ENCODE measurements at regions not wholly inside any gene's neighbourhood (a gene's known extent, or its start where the extent isn't known, plus 50 kb on each side); places are given as distances from the start of the nearest gene placed in this dataset.

DNA sequence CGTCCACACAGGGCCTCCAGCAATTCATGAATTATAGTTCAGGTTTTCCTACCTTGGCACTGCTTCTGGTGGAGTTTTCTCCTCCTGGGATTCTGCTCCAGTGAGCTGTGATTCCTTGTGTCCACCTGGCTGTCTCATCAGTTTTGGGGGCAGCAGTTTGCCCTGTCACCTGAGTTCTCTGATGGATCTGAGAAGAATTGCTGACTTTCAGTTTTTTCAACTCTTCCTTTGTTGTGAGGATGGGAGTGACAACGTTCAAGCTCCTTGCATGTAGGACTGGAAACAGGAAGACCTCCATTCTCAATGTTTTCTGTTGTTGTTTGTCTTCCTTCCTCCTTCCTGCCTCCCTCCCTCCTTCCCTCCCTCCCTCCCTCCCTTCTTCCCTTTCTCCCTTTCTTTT is 359.0 kb downstream of the TSN start:
- no peak for DNase-seq (ENCODE audit: low read depth)

DNA sequence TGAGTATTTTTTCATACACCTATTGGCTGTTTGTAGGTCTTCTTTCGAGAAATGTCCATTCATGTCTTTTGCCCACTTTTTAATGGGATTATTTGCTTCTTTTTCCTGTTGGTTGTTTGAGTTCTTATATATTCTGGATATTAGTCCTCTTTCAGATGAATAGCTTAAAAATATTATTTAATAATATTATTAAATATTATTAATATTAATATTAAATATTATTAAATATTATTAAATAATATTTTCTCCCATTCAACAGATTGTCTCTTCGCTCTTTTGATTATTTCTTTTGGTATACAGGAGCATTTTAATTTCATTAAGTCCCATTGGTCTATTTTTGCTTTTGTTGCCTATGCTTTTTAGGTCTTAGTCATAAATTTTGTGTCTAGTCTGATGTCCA is 361.9 kb downstream of the TSN start:
- DNase-seq (ENCODE audit: low read depth) = no peak

DNA sequence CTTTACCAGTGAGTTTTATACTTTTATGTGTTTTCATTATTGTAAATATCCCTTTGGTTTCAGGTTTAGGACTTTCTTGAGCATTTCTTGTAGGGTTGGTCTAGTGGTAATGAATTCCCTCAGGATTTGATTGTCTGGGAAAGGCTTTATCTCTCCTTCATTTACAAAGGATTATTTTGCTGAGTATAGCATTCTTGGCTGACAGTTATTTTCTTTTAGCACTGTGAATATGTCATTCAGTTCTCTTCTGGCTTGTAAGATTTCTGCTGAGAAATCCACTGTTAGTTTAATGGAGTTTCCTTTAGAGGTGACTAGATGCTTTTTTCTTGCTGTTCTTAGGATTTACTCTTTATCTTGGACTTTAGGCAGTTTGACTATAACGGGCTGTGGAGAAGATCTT is 373.9 kb downstream of the TSN start:
- no peak for DNase-seq (ENCODE audit: low read depth)

DNA sequence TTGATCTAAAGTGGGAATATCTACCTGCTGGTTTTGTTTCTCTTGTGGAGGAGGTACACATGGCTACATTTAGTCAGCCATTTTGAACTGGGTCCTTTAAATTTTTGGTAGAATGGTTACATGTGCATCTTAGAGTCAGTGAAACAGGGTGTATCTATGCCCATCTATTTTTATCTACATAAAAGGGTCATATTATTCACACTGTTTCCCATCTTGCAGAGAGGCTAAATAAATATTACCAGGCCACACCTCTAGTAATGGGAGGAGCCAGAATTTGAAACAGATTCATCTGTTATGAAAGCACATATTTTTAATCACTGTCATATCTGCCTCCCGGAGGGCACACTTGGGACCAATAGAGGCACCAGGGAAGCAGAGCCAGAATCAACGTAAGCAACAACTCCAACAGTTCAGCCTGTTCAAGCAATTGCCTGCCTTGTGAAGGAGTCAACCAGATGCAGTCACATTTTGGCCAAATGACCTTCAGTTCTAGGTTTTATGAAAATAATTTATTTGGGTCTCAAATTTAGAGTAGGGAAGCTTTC is 376.8 kb downstream of the TSN start:
- DNase-seq (ENCODE audit: low read depth) = no peak

DNA sequence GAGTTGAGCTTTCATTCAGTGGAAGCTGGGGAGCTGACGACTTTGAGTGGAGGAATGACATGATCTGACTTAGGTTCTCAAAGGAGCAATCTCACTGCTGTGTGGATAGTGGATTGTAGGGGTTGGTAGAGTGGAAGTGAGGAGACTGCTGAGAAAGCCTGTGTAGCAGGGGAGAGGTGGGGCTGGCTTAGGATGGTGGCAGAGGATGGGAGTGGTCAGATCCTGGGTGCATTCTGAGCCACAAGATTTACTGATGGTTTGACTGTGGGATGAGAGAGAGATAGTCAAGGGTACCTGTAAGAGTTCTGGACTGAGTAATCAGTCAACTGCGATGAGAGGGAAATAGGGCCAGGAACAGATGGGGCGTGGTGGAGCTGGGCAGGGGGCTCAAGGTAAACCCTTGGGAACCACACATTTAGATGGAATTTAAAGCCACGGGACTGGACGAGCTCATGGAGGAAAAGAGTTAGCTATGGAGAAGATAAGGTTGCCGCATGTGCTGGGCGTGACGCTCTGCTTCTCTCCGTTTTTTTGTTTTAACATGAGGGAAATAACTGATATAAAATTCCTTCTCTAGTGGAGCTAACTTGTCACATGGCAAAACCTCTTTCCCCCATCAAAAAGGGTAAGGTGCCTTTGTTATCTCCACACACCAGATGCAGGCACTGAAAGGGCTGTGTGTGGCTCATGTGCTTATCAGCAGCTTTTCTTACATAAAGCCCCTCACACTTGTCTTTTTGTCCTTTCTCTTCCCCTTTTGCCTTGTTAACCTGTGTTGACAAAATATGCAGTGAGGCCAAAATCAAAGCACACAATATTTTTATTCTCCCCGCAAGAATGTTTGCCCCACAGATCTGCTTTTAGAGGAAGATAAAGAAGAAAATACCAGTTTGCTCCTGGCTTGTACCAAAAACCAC is 379.8 kb downstream of the TSN start:
- no peak for DNase-seq (ENCODE audit: low read depth)

DNA sequence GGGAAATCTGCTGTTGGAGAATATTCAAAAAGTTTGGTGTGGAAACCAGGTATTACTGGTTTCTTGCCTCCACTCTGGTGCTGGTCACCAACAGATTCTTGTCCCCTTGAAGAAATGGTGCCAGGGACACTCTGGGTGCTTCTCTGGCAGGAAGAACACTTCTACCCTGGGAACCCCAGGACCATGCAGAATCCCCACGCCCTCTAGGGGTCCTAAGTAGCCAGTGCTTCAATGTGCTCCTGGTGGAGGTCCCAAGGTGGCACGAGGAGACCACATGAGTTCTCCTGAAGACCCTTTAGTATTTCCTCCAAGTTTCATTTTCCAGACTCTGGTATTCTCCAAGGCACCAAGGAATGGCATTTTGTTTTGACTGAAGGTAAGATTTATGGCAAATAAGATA is 380.6 kb downstream of the TSN start:
- DNase-seq (ENCODE audit: low read depth) = no peak

DNA sequence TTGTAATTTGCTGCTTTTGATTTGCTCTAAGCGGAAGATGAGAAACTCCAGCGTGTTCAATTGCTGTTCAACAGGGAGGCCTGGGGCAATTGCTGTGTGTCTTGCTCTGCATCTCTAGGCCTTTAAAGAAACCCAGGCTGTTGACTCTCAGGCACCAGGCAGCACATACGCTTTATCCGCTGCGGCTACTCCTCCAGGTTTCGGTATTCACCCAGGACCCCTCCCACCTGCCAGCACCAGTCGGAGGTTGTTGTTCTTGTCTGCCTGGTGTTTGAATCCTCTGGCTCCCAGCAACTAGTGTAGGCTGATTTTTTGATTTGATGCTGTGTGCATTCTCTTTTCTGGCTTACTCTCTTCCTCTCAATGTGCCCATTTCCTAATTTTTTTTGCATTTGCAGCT is 383.1 kb downstream of the TSN start:
- no peak for DNase-seq (ENCODE audit: low read depth)

DNA sequence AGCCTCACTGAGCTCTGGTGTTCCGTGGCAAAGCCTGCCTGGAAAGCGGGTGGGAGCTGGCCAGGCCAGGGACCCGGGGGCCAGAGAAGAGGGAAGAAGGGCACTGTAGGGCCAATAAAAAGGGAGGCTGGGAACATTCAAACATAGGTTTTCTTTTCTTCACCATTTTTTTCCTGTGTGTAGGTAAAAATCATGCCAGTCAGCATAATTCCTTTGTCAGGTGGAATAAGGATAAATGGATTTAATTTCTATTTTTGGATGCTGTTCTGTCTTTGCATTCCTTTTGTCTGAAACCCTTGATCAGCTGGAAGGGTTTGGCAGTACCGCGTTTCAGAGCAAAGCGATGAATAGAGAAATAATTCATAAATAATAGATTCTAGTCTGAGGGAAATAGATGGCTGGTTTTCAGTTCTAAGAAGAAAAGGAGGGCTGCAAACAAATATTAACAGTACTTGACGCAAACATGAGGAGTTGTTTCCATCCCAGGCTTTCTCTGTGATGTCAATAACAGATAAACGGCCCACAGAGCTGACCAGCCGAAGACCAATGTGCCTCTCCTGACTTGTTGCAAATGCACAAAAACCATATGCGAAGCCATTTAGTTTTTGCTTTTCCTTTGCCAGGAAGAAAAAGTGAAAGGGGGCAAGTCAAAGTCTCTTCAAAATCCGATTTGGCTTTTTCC is 384.4 kb downstream of the TSN start:
- no peak for DNase-seq (ENCODE audit: low read depth)

DNA sequence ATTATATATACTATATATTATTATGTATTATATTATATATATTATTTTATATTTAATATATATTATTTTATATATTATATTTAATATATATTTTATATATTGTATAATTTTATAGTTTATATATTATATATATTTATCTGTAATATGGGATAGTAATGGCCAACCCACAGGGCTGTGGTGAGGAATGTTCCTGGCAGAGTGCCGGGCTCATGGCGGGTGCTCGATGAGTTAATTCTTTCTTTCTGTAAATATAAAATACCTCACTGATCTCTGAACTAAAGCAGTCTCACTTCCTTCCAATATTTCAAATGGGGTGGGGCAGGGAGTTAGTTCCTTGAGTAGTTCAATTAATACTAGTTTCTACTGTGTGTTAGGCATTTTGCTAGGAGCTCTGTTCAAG is 389.4 kb downstream of the TSN start:
- no peak for DNase-seq (ENCODE audit: low read depth)

DNA sequence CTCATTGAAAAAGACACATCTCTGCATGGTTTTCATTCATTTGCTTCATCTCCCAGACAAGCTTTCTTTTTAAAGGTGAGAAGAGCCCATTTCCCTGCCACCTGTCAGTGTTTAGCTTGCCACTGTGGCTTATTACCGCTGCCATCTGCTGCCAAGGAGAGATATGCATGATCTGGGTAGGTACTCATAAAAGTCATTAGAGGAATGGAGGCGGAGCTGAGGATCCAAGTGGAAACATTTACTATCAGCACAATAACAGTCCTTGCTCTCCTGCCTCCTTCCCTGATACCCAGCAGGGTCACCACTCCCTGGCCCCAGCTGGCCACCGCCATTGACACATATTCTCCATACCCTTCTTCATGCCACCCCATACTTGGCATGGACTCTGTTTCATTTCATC is 390.4 kb downstream of the TSN start:
- DNase-seq (ENCODE audit: low read depth) = no peak

DNA sequence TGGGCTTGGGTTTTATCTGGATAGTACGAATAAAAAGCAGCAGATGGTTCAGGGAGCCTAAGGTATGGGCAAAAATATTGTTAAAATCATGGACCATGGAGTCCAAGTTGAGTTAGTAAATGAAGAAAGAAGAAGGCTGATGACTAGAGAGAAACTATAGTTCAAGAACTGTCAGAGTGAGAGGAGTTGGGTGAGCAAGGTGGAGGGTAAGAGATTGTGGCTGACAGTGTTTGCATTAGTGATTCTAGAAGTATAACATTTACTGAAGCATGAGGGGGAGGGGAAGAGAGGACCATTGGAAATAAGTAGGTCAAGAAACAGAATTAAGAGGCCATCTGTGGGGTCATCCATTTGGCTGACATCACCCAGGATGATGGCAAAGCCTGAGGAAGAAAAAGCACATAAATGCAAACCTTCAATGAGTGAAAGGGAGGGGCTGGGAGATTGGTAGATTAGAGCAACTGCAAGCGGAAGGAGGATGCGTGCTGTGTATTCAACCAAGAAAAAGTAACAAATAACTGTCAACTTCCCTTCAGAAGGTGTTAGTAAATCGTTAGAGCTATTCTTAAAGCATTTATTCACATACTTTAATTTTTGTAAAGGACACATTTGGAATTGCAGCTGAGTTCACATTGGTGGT is 392.8 kb downstream of the TSN start:
- DNase-seq (ENCODE audit: low read depth) = no peak

DNA sequence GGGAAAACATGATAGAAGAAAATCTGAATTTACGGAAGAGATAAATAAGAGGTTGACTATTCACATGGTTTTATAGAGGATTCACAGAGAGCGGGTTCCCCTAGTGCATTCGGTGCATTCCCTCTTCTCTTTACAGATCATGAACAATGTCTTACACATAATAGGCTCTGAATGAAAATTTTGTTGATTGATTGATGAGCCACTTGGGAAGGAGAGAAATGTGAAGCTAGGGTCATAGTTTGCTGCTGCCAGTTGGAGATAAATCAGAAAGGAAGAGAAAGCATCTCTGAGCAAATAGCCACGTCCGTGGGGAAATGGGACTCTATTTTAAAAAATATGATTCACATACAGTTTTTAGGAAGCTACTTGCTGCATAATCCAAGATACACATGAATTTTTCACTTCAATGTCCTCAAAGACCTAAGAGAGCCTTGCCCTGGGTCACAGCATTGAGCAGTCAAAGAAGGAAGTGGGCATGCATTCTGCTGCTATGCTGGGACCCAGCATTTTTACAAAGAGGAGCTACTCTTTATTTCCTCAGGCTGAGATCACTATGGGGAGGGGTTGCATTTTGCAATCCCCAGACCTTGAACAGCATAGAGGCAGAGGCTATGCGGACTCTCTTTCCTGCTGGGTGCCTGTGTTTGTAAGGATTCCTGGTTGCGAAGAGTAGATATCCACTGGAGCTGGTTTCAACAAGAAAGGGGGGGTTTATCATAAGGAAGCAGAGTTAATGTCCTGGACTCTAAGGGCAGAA is 395.3 kb downstream of the TSN start:
- DNase-seq (ENCODE audit: low read depth) = no peak

DNA sequence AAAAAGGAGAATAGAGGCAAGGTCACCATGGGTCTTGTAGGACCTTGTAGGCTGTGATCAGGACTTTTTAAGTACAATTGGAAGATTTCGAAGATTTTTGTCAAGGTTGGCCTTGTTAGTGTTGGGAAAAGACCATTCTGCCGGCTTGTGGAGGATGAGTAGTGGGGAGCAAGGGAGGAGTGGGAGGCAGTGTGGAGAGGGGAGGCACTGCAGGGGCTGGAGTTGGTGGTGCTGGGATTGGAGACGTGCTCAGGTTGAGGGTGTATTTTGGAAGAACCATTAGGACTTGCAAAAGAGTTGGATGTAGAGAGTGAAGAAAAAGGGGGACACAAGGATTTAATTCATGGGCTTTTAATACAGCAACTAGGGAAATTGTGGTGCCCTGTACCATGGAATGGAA is 397.1 kb downstream of the TSN start:
- no peak for DNase-seq (ENCODE audit: low read depth)

DNA sequence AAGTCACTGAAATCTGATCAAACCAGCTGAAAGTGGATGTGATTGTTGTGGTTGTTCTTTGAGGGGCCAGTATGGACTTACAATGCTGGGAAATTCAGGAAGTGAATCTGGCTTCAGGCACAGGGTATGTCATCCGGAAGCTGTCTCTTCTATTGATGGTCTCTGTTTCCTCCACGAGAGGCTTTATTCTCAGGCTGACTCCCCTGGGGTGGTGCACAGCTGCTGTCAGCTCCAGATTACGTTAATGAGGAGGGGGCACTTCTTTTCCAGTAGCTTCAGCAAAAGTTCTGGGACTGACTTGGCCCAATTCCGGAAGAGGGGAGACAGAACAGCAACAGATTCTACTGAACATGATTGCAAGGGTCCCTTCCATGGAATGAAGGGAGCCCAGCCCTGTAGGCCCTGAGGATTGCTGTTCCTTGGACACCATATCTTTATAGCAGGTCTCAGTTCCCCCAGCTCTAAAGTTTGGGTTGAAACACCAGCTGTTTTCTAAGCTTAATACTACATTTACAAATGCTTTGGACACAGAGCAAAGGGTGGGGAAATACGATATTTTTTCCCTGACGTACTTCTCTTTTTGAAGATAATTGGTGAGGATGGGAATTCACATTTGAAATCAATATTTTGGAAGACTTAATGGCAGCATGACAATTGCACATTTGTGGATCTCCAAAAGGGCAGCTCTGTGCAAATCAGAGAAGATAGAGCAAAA is 400.9 kb downstream of the TSN start:
- DNase-seq (ENCODE audit: low read depth) = no peak

DNA sequence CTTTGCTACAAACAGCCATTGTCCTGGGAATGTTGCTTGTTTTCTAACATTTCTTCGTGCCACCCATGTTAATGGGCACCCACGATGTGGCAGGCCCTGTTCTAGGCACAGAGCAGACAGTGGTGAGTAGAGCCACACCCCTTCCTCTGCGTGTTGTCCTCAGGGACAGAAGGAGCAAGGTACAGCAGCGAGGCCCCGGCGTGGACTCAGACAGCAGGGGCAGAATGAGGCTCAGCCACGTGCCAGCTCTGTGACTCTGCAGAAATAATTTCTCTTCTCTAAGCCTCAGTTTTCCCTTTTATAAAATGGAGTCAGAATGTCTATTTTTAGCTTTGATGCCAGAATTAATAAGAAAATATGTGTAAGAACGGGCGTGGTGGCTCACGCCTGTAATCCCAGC is 401.7 kb downstream of the TSN start:
- no peak for DNase-seq (ENCODE audit: low read depth)

DNA sequence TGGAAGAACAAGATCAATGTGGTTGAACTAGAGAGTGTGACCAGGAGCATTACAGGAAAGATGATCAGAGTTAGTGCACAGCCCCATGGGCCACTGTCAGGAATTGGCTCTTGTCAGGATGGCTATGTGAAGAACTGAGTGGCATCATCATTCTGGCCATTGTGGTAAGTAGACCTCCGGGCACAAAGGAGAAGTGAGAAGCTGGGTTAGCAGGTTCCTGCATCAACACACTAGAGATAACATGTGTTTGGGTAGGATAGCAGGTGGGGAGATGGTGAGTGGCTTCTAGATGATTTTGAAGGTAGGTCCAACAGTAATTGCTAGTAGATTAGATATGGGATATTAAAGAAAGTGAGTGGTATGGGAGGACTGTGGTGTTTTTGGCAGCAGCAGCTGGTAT is 408.2 kb downstream of the TSN start:
- no peak for DNase-seq (ENCODE audit: low read depth)

DNA sequence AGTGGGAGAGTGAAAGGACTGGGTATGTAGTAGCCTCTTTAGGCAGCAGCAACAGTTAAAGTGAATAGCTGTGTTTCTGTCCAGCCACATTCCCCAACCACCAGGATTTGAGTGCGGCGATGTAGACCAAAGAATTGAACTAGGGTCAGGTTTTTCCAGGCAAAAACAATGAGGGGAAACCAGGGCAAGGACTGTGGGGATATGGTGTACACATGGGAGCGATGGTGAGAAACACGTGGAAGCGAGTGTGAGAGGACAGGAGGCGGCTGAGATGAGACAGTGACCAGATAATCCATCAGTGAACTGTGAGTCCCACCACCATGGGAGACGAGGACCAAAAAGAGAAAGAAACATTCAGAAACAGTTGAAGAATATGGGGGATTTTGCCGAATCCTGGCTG is 409.5 kb downstream of the TSN start:
- DNase-seq (ENCODE audit: low read depth) = no peak

DNA sequence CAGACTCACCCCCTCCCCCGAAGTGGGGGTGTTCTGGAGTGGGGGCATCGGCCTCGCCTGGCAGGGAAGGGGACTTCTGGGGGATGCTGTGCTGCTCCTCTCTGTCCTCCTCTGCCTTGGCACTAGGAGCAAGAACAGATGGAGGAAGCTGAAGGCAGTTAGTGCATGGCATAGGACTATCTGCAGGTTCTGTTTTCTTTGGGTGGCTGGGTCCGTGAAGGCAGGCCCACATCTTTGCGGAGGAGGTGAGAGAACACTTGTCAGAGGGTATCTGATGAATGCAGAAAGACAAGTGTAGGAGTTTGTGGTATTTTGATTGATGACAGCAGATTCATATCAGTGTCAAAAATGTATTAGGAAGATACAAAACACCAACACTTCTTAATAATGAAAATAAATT is 411.4 kb downstream of the TSN start:
- DNase-seq (ENCODE audit: low read depth) = no peak

DNA sequence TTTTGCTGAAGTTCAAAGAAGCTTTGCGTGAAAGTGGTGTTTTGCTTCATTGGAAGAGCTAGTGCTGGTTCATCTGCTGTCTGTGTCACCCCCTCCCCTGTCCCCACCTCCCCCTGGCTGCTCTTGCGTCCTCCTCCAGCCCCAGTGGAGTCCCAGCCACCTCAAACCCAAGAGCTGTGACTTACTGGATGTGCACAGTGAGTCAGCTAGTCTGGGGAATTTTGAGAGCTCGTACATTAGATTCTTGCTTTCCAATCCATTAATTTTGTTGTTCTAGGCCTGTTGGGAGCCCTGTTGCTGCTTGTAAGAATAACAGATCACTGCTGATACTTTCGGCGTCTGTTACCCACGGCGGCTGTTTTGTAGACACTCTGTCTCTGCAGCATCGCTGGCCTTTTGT is 412.1 kb downstream of the TSN start:
- no peak for DNase-seq (ENCODE audit: low read depth)

DNA sequence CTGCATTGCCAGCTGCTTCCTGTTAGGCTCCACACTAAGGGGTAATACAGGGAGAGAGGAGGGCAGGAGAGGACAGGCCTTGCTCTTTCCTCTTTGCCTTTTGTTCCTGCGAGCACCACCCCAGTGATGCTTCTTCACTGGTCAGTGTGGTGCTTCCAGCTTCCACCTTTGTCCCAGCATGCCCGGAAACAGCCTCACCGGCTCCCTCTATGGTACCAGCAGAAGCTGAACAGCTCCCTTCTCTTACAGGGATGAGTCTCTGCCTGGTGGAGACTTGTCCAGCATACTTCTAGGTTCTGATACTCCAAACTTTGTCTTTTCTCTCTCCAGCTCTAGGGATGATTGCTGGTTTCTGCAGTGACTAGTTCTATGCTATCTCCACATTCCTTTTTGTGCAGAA is 413.3 kb downstream of the TSN start:
- no peak for DNase-seq (ENCODE audit: low read depth)

DNA sequence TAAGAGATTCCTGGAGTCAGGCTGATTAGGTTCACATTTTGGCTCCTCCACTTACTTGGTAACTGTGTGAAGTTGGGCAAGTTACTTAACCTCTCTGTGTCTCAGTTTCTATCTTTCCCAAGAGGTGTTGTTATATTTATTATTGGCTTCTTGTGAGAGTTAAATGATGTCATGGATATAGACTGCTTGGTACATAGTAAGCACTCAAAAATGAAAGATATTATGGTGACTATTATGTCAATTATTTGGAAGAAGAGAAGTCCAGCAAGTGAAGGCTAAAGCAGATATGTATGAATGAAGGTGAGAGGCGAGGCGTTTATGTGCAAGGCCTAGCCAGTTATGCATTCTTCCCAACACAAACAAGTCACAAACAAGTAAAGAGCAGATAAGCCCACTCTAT is 417.4 kb downstream of the TSN start:
- no peak for DNase-seq (ENCODE audit: low read depth)

DNA sequence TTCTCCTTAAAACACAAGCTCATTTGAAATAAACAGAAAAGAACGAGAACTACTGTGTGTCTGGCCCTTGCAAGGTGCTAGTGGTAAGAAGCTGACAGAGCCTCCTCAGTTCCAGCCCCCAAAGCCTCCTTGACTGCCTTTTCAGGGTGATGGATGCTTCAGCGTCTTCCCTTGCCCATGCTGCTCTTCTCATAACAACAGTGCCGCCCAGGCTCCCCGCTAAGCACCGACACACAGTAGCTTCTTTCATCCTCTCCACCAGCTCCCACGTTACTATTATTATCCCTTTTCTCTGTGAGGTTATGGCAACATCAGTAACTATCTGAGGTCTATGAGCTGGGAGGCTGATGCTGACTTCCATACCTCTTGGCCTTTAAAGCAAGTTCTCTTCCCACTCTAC is 418.6 kb downstream of the TSN start:
- no peak for DNase-seq (ENCODE audit: low read depth)

Measured in stimulated activated CD4-positive, alpha-beta T cell treated with anti-CD3 and anti-CD28 coated beads, Interleukin-2, amount 100 ng/mL, for 4 hours (primary cell).